ENCODE measurements at regions not wholly inside any gene's neighbourhood (a gene's known extent, or its start where the extent isn't known, plus 50 kb on each side); places are given as distances from the start of the nearest gene placed in this dataset.

GRCh38 chr4:45453258-45453853, 670.5 kb downstream of the GABRG1 start:
- no CpG with 5 or more reads among the region's 5 CpGs for WGBS, 2 experiments (ENCODE audit: extremely low coverage in 2 of 2, insufficient read length in 1 of 2)
- no peak overlapping the region for H3K4ac ChIP-seq (ENCODE audit: low read depth, low read length)
- ATAC-seq (ENCODE audit: low read depth) (no peak), DNase-seq (no peak)
- no peak overlapping the region for H3K9ac ChIP-seq (ENCODE audit: low read depth, low read length)
- ChIA-PET CTCF (no interaction called here), POLR2A (ENCODE audit: unreplicated experiment) (no interaction called here)
- H3K4me1 ChIP-seq (ENCODE audit: control insufficient read depth, insufficient read depth, low read length): no peaks in the 10 kb centered on the region
- no peaks in the 10 kb centered on the region for H3K27me3 ChIP-seq (ENCODE audit: control insufficient read depth, insufficient read depth, low read length)
- in situ Hi-C loops (cut with MboI; ENCODE audit: low sequenced_read_pairs): no loop called here
- no peak overlapping the region for H2BK20ac ChIP-seq (ENCODE audit: low read depth, low read length)
- no peak overlapping the region for H4K91ac ChIP-seq (ENCODE audit: insufficient read depth, low read depth, low read length)
- no peaks in the 10 kb centered on the region for H3K79me1 ChIP-seq (ENCODE audit: low read depth in 1 of 2, low read length in 2 of 2)
- no peak overlapping the region for H2AFZ ChIP-seq (replicated peaks; ENCODE audit: low read length, poor library complexity)
- H2BK5ac ChIP-seq (ENCODE audit: low read depth, low read length, poor library complexity, severe bottlenecking): no peak overlapping the region
- H2AK9ac ChIP-seq (replicated peaks; ENCODE audit: low read depth, low read length, poor library complexity): no peak overlapping the region
- no peak overlapping the region for H3K4me3 ChIP-seq (ENCODE audit: insufficient read depth, low read depth, low read length)
- H3K18ac ChIP-seq (ENCODE audit: low read depth, low read length): no peak overlapping the region
- H4K20me1 ChIP-seq (ENCODE audit: insufficient read depth, low read length): no peaks in the 10 kb centered on the region
- H3K36me3 ChIP-seq (ENCODE audit: control insufficient read depth, insufficient read depth, low read length): no peaks in the 10 kb centered on the region
- dilution Hi-C loops (cut with HindIII; ENCODE audit: low sequenced_read_pairs, unreplicated experiment): no loop called here
- H2BK120ac ChIP-seq (ENCODE audit: low read depth, low read length): no peak overlapping the region
- intact Hi-C loops (cut with micrococcal nuclease): no loop called here
- H3K9me1 ChIP-seq (ENCODE audit: insufficient read depth, low read length): no peaks in the 10 kb centered on the region
- H3K14ac ChIP-seq (replicated peaks; ENCODE audit: low read depth, low read length): no peak overlapping the region
- H3K23ac ChIP-seq (ENCODE audit: low read depth, low read length): no peak overlapping the region
- peaks cover 7% of the 10 kb centered on the region; the same call in 1 of the 2 replicates for H3K9me3 ChIP-seq (ENCODE audit: control insufficient read depth, insufficient read depth, low read length)
- no peak overlapping the region for H3K27ac ChIP-seq (ENCODE audit: insufficient read depth, low read length)
- H3K56ac ChIP-seq (ENCODE audit: extremely low read depth, insufficient read depth, low read length): no peak overlapping the region
- H2BK15ac ChIP-seq (ENCODE audit: low read depth, low read length): no peak overlapping the region
- no peak for TF ChIP-seq CEBPB (IDR thresholded peaks at IDR 0.05; ENCODE audit: low read depth, low read length)
- no peak for TF ChIP-seq RAD21 (IDR thresholded peaks at IDR 0.05; ENCODE audit: low read length)
- TF ChIP-seq MAZ (IDR thresholded peaks at IDR 0.05; ENCODE audit: borderline replicate concordance, low read depth, low read length): no peak
- TF ChIP-seq MAFK (IDR thresholded peaks at IDR 0.05; ENCODE audit: low read depth, low read length): no peak
- TF ChIP-seq, protein P1, sequence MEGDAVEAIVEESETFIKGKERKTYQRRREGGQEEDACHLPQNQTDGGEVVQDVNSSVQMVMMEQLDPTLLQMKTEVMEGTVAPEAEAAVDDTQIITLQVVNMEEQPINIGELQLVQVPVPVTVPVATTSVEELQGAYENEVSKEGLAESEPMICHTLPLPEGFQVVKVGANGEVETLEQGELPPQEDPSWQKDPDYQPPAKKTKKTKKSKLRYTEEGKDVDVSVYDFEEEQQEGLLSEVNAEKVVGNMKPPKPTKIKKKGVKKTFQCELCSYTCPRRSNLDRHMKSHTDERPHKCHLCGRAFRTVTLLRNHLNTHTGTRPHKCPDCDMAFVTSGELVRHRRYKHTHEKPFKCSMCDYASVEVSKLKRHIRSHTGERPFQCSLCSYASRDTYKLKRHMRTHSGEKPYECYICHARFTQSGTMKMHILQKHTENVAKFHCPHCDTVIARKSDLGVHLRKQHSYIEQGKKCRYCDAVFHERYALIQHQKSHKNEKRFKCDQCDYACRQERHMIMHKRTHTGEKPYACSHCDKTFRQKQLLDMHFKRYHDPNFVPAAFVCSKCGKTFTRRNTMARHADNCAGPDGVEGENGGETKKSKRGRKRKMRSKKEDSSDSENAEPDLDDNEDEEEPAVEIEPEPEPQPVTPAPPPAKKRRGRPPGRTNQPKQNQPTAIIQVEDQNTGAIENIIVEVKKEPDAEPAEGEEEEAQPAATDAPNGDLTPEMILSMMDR (conservative IDR thresholded peaks at IDR 0.05; ENCODE audit: low read depth, low read length): 0 out of 2 replicates have a peak, but pooled peaks have one; percentile 19
- no peak overlapping the region for H4K5ac ChIP-seq (ENCODE audit: low read depth, low read length)
- H2AK5ac ChIP-seq (ENCODE audit: low read depth, low read length): no peak overlapping the region
- BruUV-seq (replicated peaks): no TSS peak
- H4K8ac ChIP-seq (ENCODE audit: low read depth in 2 of 2, low read length in 2 of 2): no peak overlapping the region
- no peak overlapping the region for H3K4me2 ChIP-seq (ENCODE audit: low read depth, low read length)

Data from IMR-90 (cell line).